ENCODE measurements at regions not wholly inside any gene's neighbourhood (a gene's known extent, or its start where the extent isn't known, plus 50 kb on each side); places are given as distances from the start of the nearest gene placed in this dataset.
"Not testable (repeated sequence)": the region's sequence is repeated elsewhere in the genome, so short reads cannot be mapped to it uniquely, and the experiment has no call there.

- DNase-seq: no peak
Measured at GRCh38 chr16:35754391-35755369, 2295.3 kb downstream of the TP53TG3F start.

GRCh38 chr16:35788381-35788780 is 2329.0 kb downstream of the TP53TG3F start:
- no peak for DNase-seq

DNA sequence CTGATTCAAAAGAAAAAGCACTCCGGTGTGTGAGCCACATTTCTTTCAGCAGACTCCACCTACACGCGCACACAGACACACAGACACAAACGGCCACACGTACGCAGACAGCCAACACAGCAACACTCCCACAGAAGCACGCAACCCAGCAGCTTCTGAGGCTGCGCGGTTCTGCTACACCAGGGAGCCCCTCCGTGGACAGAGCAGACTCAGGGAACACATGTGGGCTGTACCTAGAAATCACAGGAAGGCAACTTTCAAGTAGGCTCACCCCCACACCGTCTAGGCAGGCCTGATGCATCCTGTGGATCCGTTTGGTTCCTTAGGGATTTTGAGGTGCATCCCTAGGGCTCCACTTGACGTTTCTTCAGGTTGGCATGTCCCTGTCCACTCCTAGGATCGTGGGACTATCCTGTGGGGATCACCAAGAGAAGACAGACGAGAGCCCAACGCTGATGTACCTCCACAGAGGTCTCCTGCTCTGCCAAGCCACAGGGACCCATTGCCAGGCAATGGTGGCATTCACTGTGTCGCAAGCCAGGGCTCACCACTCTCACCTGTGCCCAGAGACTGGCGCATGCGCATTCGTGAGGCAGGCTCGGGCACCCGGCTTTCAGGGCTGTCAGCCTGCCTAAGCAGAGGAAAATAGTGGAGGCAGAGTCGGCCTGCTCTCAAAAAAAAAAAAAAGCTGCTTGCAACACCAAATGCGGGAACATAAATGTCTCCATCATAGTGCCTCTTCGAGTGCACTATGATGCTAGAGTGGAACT is 2333.3 kb downstream of the TP53TG3F start:
- DNase-seq: no peak

- DNase-seq: no peak
Measured at GRCh38 chr16:35793601-35794000, 2334.2 kb downstream of the TP53TG3F start.

- DNase-seq: no peak
Measured at GRCh38 chr16:35794896-35795295, 2335.5 kb downstream of the TP53TG3F start.

DNA sequence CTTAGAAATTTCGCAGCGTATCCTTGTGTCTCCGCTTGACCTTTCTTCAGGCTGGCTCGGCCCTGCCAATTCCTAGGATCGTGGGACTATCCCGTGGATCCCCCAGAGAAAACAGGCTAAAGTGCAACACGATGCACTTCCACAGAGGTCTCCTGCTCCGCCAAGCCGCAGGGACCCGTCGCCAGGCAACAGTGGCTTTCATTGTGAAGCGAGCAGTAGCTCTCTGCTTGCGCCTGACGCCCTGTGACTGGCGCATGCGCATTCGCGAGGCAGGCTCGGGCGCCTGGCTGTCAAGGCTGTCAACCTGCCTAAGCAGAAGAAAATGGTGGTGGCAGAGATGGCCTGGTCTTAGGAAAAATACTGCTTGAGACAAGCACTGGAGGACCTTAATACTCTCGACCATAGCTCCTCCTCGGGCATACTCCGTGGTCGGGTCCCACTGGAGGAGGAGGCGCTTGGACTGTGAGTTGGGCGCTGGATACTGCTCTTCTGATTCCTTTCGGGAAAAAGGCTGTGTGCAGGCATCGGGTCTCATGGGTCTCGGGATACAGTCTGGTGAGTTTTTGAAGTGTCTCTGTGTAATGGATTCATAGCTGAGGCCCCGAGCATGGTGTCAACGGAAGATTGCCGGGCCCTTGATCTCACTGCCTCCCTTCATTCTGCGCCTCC is 2336.1 kb downstream of the TP53TG3F start:
- DNase-seq: no peak

DNA sequence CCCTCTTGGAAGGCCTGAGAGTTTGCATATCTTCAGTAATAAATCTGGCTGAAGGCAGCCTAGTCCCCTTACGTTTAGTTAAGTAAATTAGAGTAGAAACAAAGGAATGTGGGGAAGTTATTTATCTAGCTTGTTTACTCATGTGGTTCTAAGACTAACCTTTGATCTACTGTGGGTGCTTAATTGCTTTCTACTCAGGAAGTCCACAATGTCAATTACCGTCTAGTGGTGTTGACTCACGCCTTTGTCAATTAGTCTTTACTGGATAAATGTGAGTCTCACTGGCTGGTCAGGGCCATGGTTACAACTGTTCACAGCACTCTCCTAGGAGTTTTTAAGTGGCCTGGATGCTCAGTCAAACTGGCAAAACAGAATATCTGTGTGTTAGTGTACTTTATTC is 2338.4 kb downstream of the TP53TG3F start:
- DNase-seq: no peak

- DNase-seq: no peak
Measured at GRCh38 chr16:35798885-35799426, 2339.5 kb downstream of the TP53TG3F start.

DNA sequence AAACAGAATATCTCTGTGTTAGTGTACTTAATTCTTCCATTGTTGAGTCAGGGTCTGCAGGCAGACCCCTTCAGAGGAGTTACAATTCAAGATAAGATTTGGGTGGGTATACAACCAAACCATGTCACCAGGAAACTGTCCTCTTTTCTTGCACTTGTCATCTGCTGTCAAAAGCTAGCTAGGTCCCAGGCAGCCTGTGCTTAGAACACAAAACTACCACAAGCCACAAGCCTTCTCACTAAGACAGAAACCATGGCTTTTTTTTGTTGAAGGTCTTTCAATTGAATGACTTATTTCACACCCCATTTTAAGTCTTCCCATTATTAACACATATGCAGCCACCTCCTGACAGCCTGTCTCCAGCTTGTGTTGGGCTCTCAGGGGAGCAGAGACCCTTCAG is 2345.1 kb downstream of the TP53TG3F start:
- not testable (repeated sequence) for DNase-seq

DNA sequence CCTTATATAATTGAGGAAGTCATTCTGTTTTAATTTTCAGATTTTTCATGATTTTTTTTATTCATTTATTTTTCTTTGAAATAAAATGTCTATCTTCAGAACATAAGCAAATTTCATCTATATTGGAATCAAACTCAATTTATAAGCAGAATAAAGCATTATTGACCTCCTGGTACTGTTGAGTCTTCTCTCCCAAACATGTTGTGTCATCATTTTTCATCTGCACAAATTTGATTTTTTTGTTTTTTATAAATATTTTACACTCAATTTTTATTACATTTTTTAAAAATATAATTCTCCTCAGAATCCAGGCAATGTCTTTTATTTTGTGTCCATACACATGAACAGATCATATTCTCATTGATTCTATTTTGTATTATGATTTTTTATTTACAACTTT is 2363.9 kb downstream of the TP53TG3F start:
- no peak for DNase-seq

GRCh38 chr16:35841632-35842031 is 2382.2 kb downstream of the TP53TG3F start:
- no peak for DNase-seq

- DNase-seq: no peak
Measured at GRCh38 chr16:35862242-35862641, 2402.8 kb downstream of the TP53TG3F start.

GRCh38 chr16:35868630-35869029 is 2409.2 kb downstream of the TP53TG3F start:
- DNase-seq: no peak

- DNase-seq: no peak
Measured at GRCh38 chr16:35873472-35873871, 2414.1 kb downstream of the TP53TG3F start.

GRCh38 chr16:35881654-35882053 is 2422.2 kb downstream of the TP53TG3F start:
- DNase-seq: no peak

- no peak for DNase-seq
Measured at GRCh38 chr16:35906440-35906839, 2447.0 kb downstream of the TP53TG3F start.

GRCh38 chr16:35908152-35908551 is 2448.7 kb downstream of the TP53TG3F start:
- no peak for DNase-seq

- no peak for DNase-seq
Measured at GRCh38 chr16:35908942-35909341, 2449.5 kb downstream of the TP53TG3F start.

DNA sequence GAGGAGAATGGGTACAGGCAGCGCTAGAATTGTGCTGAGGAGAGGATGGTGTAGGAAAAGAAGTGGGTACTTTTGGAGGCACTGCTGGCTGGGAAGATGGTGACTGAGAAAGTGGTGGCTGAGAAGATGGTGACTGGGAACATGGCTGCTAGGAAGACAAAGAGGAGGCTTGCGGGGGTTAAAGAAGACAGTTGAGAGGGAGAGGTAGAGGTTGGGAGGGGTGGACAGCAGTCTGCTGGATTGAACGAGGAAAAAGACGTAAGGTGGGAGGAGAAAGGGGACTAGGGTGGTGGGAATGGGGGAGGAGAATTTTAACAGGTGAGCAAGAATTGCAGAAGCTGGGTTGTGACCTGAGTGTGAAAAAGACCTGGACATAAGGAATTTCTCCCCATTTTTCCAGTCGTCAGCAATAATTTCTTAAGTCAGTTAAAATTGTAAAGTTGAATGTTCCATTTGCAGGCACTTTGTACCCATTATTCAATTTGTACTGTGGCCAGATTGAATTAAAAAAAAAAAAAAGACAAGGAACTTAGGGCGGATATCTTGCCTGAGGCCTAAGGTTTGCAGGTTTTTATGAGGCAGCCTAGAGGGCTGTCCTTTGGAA is 2450.0 kb downstream of the TP53TG3F start:
- DNase-seq: no peak

DNA sequence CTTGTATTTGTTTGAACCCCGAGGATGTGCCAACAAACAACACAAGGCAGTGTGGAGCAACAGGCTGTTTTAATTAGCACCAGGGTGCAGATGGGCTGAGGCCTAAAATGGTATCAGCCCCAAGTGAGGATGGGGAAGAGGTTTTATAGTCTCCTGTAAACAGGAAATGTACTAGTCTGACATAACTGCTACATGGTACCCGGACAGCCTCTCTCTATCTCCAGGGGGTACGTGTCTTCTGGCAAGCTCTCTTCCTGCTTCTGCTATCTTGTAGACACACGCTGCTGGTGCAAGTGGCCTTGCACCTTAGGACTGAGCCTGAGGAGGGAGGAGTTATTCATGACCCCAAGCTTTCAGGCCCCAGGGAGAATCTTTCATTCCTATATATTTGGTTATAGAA is 2451.0 kb downstream of the TP53TG3F start:
- no peak for DNase-seq

DNA sequence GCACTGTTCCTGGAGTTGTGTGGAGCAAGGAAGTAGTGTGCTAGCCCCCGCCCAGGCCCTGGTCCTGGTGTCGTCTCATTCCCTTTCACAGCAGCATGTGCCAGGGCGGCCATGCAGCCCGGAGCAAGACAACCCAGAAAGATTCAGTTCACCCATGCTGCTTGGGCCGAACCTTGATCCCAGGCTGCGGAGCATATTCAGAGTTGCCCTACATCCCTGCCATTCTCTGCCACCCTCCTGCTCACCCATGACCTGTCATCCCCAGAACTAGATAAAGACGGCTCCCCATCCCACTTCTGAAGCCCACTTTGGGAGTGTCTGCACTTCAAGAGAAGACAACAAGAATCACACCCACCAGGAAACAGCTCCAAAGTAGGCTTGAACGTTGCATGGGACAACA is 2452.5 kb downstream of the TP53TG3F start:
- DNase-seq: no peak

GRCh38 chr16:35931722-35932121 is 2472.3 kb downstream of the TP53TG3F start:
- DNase-seq: no peak
